HG02943 (cell line): ENCODE measurements at regions not wholly inside any gene's neighbourhood (a gene's known extent, or its start where the extent isn't known, plus 50 kb on each side); places are given as distances from the start of the nearest gene placed in this dataset.
"Not testable (repeated sequence)": the region's sequence is repeated elsewhere in the genome, so short reads cannot be mapped to it uniquely, and the experiment has no call there.

Experiments
- ATAC-seq: cut with Tn5 transposase; IDR thresholded peaks from one replicate; pipeline ENCODE4 v1.9.1; 2021; ENCODE audit warnings: mild to moderate bottlenecking, low read depth, moderate library complexity; ENCODE audit not compliant: unreplicated experiment

- no peak for ATAC-seq
Observed at GRCh38 chr5:12936221-12936620, 1008.3 kb downstream of the DNAH5 start.

GRCh38 chr5:12934722-12935121 lies 1009.8 kb downstream of the DNAH5 start:
- ATAC-seq = no peak

- no peak for ATAC-seq
Observed at GRCh38 chr5:12920527-12920926, 1016.3 kb upstream of the CTNND2 start.

GRCh38 chr5:12911156-12911555 lies 1006.9 kb upstream of the CTNND2 start:
- no peak for ATAC-seq

GRCh38 chr5:12910641-12911040 lies 1006.4 kb upstream of the CTNND2 start:
- no peak for ATAC-seq

GRCh38 chr5:12902611-12903010 lies 998.4 kb upstream of the CTNND2 start:
- no peak for ATAC-seq

GRCh38 chr5:12901696-12902095 lies 997.5 kb upstream of the CTNND2 start:
- ATAC-seq = no peak

- no peak for ATAC-seq
Observed at GRCh38 chr5:12896086-12896485, 991.8 kb upstream of the CTNND2 start.

GRCh38 chr5:12885018-12885417 lies 980.8 kb upstream of the CTNND2 start:
- no peak for ATAC-seq

GRCh38 chr5:12883395-12883794 lies 979.1 kb upstream of the CTNND2 start:
- no peak for ATAC-seq

GRCh38 chr5:12876541-12877298 lies 972.5 kb upstream of the CTNND2 start:
- ATAC-seq = no peak

GRCh38 chr5:12870872-12871539 lies 966.8 kb upstream of the CTNND2 start:
- ATAC-seq = no peak

GRCh38 chr5:12865529-12865928 lies 961.3 kb upstream of the CTNND2 start:
- ATAC-seq = no peak

GRCh38 chr5:12861886-12862654 lies 957.8 kb upstream of the CTNND2 start:
- ATAC-seq = no peak

- not testable (repeated sequence) for ATAC-seq
Observed at GRCh38 chr5:12856105-12856504, 951.9 kb upstream of the CTNND2 start.

GRCh38 chr5:12854386-12854785 lies 950.1 kb upstream of the CTNND2 start:
- no peak for ATAC-seq

GRCh38 chr5:12851761-12852160 lies 947.5 kb upstream of the CTNND2 start:
- ATAC-seq = no peak

GRCh38 chr5:12848709-12849108 lies 944.5 kb upstream of the CTNND2 start:
- no peak for ATAC-seq

GRCh38 chr5:12845549-12846159 lies 941.4 kb upstream of the CTNND2 start:
- no peak for ATAC-seq

- no peak for ATAC-seq
Observed at GRCh38 chr5:12840972-12841371, 936.7 kb upstream of the CTNND2 start.

- no peak for ATAC-seq
Observed at GRCh38 chr5:12837592-12837991, 933.3 kb upstream of the CTNND2 start.
